ENCODE measurements at regions not wholly inside any gene's neighbourhood (a gene's known extent, or its start where the extent isn't known, plus 50 kb on each side); places are given as distances from the start of the nearest gene placed in this dataset.

DNA sequence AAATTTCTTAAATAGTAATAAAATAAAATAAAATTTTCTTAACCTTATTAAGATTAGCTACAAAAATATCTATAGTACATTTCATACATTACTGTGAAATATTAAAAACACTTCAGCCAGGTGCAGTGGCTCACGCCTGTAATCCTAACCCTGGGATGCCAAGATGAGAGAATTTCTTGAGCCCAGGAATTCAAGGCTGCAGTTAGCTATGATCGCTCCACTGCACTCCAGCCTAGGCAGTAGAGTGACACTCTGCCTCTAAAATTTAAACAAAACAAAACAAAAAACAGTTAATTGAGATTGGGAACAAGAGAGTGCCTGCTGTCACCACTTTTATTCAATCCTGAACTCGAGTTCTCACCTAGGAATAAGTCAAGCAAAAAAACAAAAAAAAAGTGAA, 95.0 kb upstream of the CPNE8 start:
- TF ChIP-seq, protein P1, sequence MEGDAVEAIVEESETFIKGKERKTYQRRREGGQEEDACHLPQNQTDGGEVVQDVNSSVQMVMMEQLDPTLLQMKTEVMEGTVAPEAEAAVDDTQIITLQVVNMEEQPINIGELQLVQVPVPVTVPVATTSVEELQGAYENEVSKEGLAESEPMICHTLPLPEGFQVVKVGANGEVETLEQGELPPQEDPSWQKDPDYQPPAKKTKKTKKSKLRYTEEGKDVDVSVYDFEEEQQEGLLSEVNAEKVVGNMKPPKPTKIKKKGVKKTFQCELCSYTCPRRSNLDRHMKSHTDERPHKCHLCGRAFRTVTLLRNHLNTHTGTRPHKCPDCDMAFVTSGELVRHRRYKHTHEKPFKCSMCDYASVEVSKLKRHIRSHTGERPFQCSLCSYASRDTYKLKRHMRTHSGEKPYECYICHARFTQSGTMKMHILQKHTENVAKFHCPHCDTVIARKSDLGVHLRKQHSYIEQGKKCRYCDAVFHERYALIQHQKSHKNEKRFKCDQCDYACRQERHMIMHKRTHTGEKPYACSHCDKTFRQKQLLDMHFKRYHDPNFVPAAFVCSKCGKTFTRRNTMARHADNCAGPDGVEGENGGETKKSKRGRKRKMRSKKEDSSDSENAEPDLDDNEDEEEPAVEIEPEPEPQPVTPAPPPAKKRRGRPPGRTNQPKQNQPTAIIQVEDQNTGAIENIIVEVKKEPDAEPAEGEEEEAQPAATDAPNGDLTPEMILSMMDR (IDR thresholded peaks at IDR 0.05), result no peak
- TF ChIP-seq POLR2A (IDR thresholded peaks at IDR 0.05), result no peak

Data from testis (tissue), 2 donors.